PC-3 (cell line): ENCODE measurements at regions not wholly inside any gene's neighbourhood (a gene's known extent, or its start where the extent isn't known, plus 50 kb on each side); places are given as distances from the start of the nearest gene placed in this dataset.
A peak's percentile ranks its signal among the peaks of the same experiment; 100 is the strongest.
"Not testable (repeated sequence)": the region's sequence is repeated elsewhere in the genome, so short reads cannot be mapped to it uniquely, and the experiment has no call there.

Source experiments
- ATAC-seq: fragments of 200-7000 bp; cut with Tn5 transposase; 2 replicates; pipeline ENCODE4 v1.9.1; 2020; ENCODE audit warnings: mild to moderate bottlenecking, moderate library complexity
- BruUV-seq: library from RNA; stranded (reverse); fragments of 400-500 nt; replicated peaks from 2 replicates; lab custom pipeline; 2021; lab: Mats Ljungman, UMichigan
- CTCF ChIA-PET: fragments of 300-600 bp; sonication (Branson Sonifier 250); formaldehyde crosslinking; loops from one replicate; lab custom pipeline; 2022; ENCODE audit warnings: antibody characterized with exemption; lab: Charles Lee
- POLR2A ChIA-PET: fragments of 300-600 bp; sonication (Branson Sonifier 250); formaldehyde crosslinking; loops from one replicate; lab custom pipeline; 2022; ENCODE audit warnings: antibody characterized with exemption; ENCODE audit not compliant: unreplicated experiment; lab: Charles Lee
- DNase-seq: peaks from one replicate; pipeline ENCODE4 v3.0.0-alpha.2; 2015
- H2AFZ ChIP-seq: fragments of 300-600 bp; sonication (generic); 2 replicates; pipeline ENCODE4 v1.6.0; 2016; ENCODE audit warnings: antibody characterized with exemption, low read length
- H3F3A ChIP-seq: fragments of 300-600 bp; sonication (generic); one replicate; pipeline ENCODE4 v1.6.0; 2017; ENCODE audit warnings: antibody characterized with exemption, low read length, control low read depth, mild to moderate bottlenecking; ENCODE audit not compliant: unreplicated experiment
- H3K27ac ChIP-seq: fragments of 300-600 bp; sonication (generic); 2 replicates; pipeline ENCODE4 v1.5.1; 2016; ENCODE audit warnings: mild to moderate bottlenecking, low read length
- H3K27me3 ChIP-seq: fragments of 300-600 bp; sonication (generic); 2 replicates; pipeline ENCODE4 v1.6.1; 2016; ENCODE audit warnings: low read length, mixed read lengths
- H3K36me3 ChIP-seq: fragments of 300-600 bp; sonication (generic); 2 replicates; pipeline ENCODE4 v1.6.1; 2016; ENCODE audit warnings: low read depth, mixed run types, low read length, mixed read lengths
- H3K4me1 ChIP-seq: fragments of 300-600 bp; sonication (generic); 2 replicates; pipeline ENCODE4 v1.5.1; 2016; ENCODE audit warnings: low read length; ENCODE audit not compliant: insufficient read depth
- H3K4me2 ChIP-seq: fragments of 300-600 bp; sonication (generic); 2 replicates; pipeline ENCODE4 v1.6.0; 2016; ENCODE audit warnings: low read length
- H3K4me3 ChIP-seq: fragments of 300-600 bp; sonication (generic); 2 replicates; pipeline ENCODE4 v1.5.1; 2016; ENCODE audit warnings: mild to moderate bottlenecking, low read length, mixed read lengths
- H3K79me2 ChIP-seq: fragments of 300-600 bp; sonication (generic); 2 replicates; pipeline ENCODE4 v1.6.1; 2017; ENCODE audit warnings: low read length, mixed read lengths
- H3K9ac ChIP-seq: fragments of 300-600 bp; sonication (generic); 2 replicates; pipeline ENCODE4 v1.6.0; 2016; ENCODE audit warnings: mild to moderate bottlenecking, low read length
- H3K9me2 ChIP-seq: fragments of 300-600 bp; sonication (generic); replicated peaks from 2 replicates; pipeline ENCODE4 v1.6.1; 2016; ENCODE audit warnings: mixed run types, low read length, mixed read lengths
- H3K9me3 ChIP-seq: fragments of 300-600 bp; sonication (generic); 2 replicates; pipeline ENCODE4 v1.6.1; 2016; ENCODE audit warnings: low read length, mixed read lengths
- H4K20me1 ChIP-seq: fragments of 300-600 bp; sonication (generic); 2 replicates; pipeline ENCODE4 v1.6.1; 2016; ENCODE audit warnings: low read length, mixed read lengths
- EZH2 ChIP-seq: fragments of 300-600 bp; sonication (generic); IDR thresholded peaks from one replicate; pipeline ENCODE4 v1.6.1; 2017; ENCODE audit warnings: antibody characterized with exemption, mild to moderate bottlenecking, low read length; ENCODE audit not compliant: unreplicated experiment
- EZH2phosphoT487 ChIP-seq: fragments of 300-600 bp; sonication (generic); IDR thresholded peaks from 2 replicates; pipeline ENCODE4 v1.6.1; 2018; ENCODE audit warnings: mild to moderate bottlenecking, antibody characterized with exemption, low read length, borderline replicate concordance
- intact Hi-C: fragments of 100-400 bp; cut with micrococcal nuclease; formaldehyde crosslinking; loops from 2 replicates; pipeline ENCODE4 v1.9.0; 2023
- TF ChIP-seq, protein P1 (sequence below): fragments of 300-600 bp; sonication (generic); conservative IDR thresholded peaks from 2 replicates; pipeline ENCODE4 v1.5.1; 2017; ENCODE audit warnings: antibody characterized with exemption, low read depth, mild to moderate bottlenecking, low read length

DNA sequence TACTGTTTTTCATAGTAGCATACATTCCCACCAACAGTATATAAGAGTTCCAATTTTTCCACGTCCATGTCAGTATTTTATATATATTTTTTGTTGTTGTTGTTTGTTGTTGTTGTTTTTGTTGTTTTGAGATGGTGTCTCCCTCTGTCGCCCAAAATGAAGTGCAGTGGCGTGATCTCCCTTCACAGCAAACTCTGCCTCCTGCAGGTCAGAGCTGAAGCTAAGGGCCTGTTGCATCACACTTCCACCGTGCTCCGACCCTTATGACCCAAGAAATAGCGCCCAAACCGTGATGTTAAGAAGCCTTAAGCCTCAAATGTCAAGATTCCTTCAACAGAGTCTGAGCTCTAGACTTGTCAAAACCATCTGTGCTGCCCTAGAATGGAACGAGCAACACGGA is 2032.3 kb downstream of the MRPL39 start:
- Histone ChIP-seq H3K9ac (no peak overlapping the region), H3K4me1 (no peaks in the 10 kb centered on the region), H3K79me2 (no peaks in the 10 kb centered on the region), H3K4me3 (no peak overlapping the region), H3K27me3 (no peaks in the 10 kb centered on the region), H3K36me3 (no peaks in the 10 kb centered on the region), H3K27ac (no peak overlapping the region), H2AFZ (no peak overlapping the region), H3K4me2 (no peak overlapping the region), H3K9me2 (no peaks in the 10 kb centered on the region), H3F3A (no peaks in the 10 kb centered on the region), H4K20me1 (no peaks in the 10 kb centered on the region), H3K9me3 (no peaks in the 10 kb centered on the region)
- ChIA-PET CTCF (no interaction called here), POLR2A (no interaction called here)
- ATAC-seq = no peak
- no TSS peak for BruUV-seq
- no peak for TF ChIP-seq EZH2phosphoT487
- TF ChIP-seq, protein P1, sequence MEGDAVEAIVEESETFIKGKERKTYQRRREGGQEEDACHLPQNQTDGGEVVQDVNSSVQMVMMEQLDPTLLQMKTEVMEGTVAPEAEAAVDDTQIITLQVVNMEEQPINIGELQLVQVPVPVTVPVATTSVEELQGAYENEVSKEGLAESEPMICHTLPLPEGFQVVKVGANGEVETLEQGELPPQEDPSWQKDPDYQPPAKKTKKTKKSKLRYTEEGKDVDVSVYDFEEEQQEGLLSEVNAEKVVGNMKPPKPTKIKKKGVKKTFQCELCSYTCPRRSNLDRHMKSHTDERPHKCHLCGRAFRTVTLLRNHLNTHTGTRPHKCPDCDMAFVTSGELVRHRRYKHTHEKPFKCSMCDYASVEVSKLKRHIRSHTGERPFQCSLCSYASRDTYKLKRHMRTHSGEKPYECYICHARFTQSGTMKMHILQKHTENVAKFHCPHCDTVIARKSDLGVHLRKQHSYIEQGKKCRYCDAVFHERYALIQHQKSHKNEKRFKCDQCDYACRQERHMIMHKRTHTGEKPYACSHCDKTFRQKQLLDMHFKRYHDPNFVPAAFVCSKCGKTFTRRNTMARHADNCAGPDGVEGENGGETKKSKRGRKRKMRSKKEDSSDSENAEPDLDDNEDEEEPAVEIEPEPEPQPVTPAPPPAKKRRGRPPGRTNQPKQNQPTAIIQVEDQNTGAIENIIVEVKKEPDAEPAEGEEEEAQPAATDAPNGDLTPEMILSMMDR = 0 out of 2 replicates have a peak, but pooled peaks have one; percentile 26
- intact Hi-C loops = loop anchor here (5.0 kb wide), 1 partner anchor 173 kb away; no protein-coding TSS in a partner anchor
- DNase-seq = no peak

DNA sequence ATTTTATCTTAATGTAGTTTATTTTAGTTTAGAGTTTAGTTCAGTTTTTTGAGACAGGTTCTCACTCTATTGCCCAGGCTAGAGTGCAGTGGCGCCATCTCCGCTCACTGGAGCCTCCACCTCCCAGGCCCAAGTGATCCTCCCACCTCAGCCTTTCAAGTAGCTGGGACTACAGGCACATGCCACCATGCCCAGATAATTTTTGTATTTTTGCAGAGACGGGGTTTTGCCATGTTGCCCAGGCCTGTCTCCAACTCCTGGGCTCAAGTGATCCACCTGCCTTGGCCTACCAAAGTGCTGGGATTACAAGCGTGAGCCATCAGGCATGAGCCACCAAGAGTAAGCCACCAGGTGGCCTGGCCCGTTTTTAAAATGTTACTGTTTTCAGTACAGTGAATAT is 2058.4 kb downstream of the MRPL39 start:
- POLR2A ChIA-PET, BruUV-seq: not testable (repeated sequence)

DNA sequence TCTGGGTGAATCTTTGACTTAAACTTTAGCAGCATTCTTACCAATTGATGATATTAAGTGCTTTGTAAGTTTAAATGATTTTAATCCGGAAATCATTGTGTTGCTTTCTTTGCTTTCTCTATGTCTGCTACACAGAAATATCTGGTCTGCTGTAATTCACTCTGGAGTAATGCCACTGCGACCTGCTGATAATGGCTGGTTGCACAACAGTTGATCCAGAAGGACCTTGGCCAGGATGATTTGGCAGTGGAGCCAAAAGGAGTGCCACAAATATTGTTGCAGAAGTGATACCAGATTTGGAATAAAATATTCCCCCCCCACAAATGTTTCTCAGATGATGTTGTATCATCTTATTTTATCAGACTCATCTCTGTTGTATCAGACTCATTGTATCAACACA is 2063.9 kb downstream of the MRPL39 start:
- H3K27me3 ChIP-seq = no peaks in the 10 kb centered on the region
- intact Hi-C loops = no loop called here
- H3K27ac ChIP-seq = no peak overlapping the region
- no peaks in the 10 kb centered on the region for H4K20me1 ChIP-seq
- H3F3A ChIP-seq = no peaks in the 10 kb centered on the region
- no peak for TF ChIP-seq EZH2phosphoT487
- TF ChIP-seq EZH2 = no peak
- TF ChIP-seq, protein P1 = no peak
- no peak for ATAC-seq
- H3K9me3 ChIP-seq = no peaks in the 10 kb centered on the region
- H3K9ac ChIP-seq = no peak overlapping the region
- ChIA-PET CTCF (no interaction called here), POLR2A (no interaction called here)
- no TSS peak for BruUV-seq
- no peak overlapping the region for H3K4me2 ChIP-seq
- no peaks in the 10 kb centered on the region for H3K9me2 ChIP-seq
- peaks cover 4% of the 10 kb centered on the region; the same call in 1 of the 2 replicates for H3K4me1 ChIP-seq
- H3K4me3 ChIP-seq = no peak overlapping the region
- DNase-seq = no peak
- H3K79me2 ChIP-seq = no peaks in the 10 kb centered on the region
- no peaks in the 10 kb centered on the region for H3K36me3 ChIP-seq
- no peak overlapping the region for H2AFZ ChIP-seq

More for the DNA sequence above, 2058.4 kb downstream of the MRPL39 start:
- TF ChIP-seq, protein P1 = peak; percentile 19; the same call in 1 of the 2 replicates
- H3K27me3 ChIP-seq, H3K27ac ChIP-seq, H3K9me2 ChIP-seq, H4K20me1 ChIP-seq, H3K36me3 ChIP-seq, H3K9me3 ChIP-seq, intact Hi-C loops, H3K4me3 ChIP-seq, ATAC-seq, CTCF ChIA-PET, H3K79me2 ChIP-seq, H3F3A ChIP-seq, H3K4me1 ChIP-seq, H2AFZ ChIP-seq, H3K9ac ChIP-seq, H3K4me2 ChIP-seq: not testable (repeated sequence)
- peak; percentile 3 for DNase-seq
